ENCODE measurements at regions not wholly inside any gene's neighbourhood (a gene's known extent, or its start where the extent isn't known, plus 50 kb on each side); places are given as distances from the start of the nearest gene placed in this dataset.

DNA sequence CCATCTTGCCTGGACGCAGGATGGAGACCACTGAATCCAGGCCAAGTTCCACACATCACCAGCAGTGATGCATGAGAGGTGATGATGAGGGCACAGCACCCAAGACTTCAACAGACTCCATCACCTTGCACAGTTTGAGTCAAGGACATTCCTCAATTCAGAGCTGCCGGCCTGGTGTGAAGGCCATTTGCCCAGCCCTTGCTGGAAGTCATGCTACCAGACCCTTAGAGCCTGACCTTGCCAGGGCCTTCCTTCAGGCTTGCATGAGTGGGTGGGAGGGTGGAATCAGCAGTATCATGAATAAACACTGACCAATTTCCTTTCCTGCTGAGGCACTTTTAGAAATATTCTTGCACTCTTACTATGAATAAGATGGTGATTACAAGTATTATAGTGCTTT is 130.2 kb upstream of the SSTR4 start:
- Histone ChIP-seq H2AFZ (ENCODE audit: low read depth, low read length, severe bottlenecking) (no peak overlapping the region), H3K27me3 (ENCODE audit: low read length) (no peaks in the 10 kb centered on the region), H3F3A (ENCODE audit: insufficient read depth) (no peaks in the 10 kb centered on the region), H3K27ac (ENCODE audit: low read depth, low read length) (no peak overlapping the region), H3K9me3 (ENCODE audit: insufficient read depth, low read length) (0 out of 2 replicates have a peak, but pooled peaks cover 6% of the 10 kb centered on the region), H3K4me3 (ENCODE audit: insufficient read depth, low read length, poor library complexity, severe bottlenecking) (no peak overlapping the region), H3K79me2 (ENCODE audit: insufficient read depth, low read length) (no peaks in the 10 kb centered on the region), H3K9ac (ENCODE audit: low read length) (no peak overlapping the region), H3K9me2 (replicated peaks; ENCODE audit: insufficient read depth, low read length) (no peaks in the 10 kb centered on the region), H4K20me1 (ENCODE audit: low read depth, low read length) (no peaks in the 10 kb centered on the region), H3K36me3 (ENCODE audit: low read length) (no peaks in the 10 kb centered on the region), H3K4me2 (ENCODE audit: low read depth, low read length, poor library complexity, severe bottlenecking) (no peak overlapping the region)
- TF ChIP-seq EZH2phosphoT487 (conservative IDR thresholded peaks at IDR 0.05; ENCODE audit: low read length): no peak

DNA sequence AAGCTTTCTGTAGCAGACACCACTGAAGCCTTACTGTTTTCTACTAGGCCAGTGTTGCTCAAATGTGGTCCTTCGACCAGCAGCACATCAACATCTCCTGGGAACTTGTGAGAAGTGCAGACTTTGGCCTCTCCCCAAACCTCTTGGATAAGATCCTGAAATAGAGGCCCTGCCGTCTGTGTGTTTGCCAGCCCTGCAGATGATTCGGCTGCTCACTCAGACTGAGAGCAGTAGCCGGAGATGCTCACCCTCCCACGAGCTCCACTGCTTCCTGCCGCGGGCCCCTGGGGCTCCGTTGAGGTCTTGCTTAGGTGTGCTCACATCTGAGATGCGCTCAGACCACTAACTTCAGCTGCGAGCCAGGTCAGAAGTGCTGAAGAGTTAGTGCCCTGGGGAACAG is 129.5 kb upstream of the SSTR4 start:
- TF ChIP-seq, protein P1, sequence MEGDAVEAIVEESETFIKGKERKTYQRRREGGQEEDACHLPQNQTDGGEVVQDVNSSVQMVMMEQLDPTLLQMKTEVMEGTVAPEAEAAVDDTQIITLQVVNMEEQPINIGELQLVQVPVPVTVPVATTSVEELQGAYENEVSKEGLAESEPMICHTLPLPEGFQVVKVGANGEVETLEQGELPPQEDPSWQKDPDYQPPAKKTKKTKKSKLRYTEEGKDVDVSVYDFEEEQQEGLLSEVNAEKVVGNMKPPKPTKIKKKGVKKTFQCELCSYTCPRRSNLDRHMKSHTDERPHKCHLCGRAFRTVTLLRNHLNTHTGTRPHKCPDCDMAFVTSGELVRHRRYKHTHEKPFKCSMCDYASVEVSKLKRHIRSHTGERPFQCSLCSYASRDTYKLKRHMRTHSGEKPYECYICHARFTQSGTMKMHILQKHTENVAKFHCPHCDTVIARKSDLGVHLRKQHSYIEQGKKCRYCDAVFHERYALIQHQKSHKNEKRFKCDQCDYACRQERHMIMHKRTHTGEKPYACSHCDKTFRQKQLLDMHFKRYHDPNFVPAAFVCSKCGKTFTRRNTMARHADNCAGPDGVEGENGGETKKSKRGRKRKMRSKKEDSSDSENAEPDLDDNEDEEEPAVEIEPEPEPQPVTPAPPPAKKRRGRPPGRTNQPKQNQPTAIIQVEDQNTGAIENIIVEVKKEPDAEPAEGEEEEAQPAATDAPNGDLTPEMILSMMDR (IDR thresholded peaks at IDR 0.05; ENCODE audit: insufficient read depth, low read length, poor library complexity, severe bottlenecking): no peak
- no peak for TF ChIP-seq EZH2phosphoT487 (conservative IDR thresholded peaks at IDR 0.05; ENCODE audit: low read length)
- no peak overlapping the region for H3K4me2 ChIP-seq (ENCODE audit: low read depth, low read length, poor library complexity, severe bottlenecking)
- H3K79me2 ChIP-seq (ENCODE audit: insufficient read depth, low read length): no peaks in the 10 kb centered on the region
- H3K4me3 ChIP-seq (ENCODE audit: insufficient read depth, low read length, poor library complexity, severe bottlenecking): no peak overlapping the region
- H3F3A ChIP-seq (ENCODE audit: insufficient read depth): no peaks in the 10 kb centered on the region
- H3K9me2 ChIP-seq (replicated peaks; ENCODE audit: insufficient read depth, low read length): no peaks in the 10 kb centered on the region
- H4K20me1 ChIP-seq (ENCODE audit: low read depth, low read length): no peaks in the 10 kb centered on the region
- H3K27me3 ChIP-seq (ENCODE audit: low read length): no peaks in the 10 kb centered on the region
- H3K9me3 ChIP-seq (ENCODE audit: insufficient read depth, low read length): 0 out of 2 replicates have a peak, but pooled peaks cover 6% of the 10 kb centered on the region
- H3K36me3 ChIP-seq (ENCODE audit: low read length): no peaks in the 10 kb centered on the region
- H3K27ac ChIP-seq (ENCODE audit: low read depth, low read length): no peak overlapping the region
- H2AFZ ChIP-seq (ENCODE audit: low read depth, low read length, severe bottlenecking): no peak overlapping the region
- no peak overlapping the region for H3K9ac ChIP-seq (ENCODE audit: low read length)

DNA sequence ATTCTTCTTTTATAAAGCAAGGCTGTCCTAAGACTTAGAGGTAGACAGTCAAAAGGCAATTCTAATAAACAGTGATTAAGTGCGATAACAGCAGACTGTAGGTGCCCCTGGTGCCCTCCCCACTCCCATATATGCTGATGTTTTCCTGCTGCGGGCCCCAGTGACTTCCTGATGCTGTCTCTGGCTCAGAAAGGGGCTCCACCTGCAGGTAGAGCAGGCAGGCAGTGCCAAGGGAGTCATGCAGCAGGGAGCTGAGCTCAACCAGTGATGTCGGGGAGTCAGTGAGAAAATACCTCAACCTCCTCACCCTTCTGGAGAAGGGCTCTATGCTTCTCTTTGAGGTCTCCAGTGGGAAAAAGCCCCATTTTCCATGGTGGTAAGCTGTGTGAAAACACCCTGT is 126.7 kb upstream of the SSTR4 start:
- Histone ChIP-seq H3K27ac (ENCODE audit: low read depth, low read length) (no peak overlapping the region), H3K4me2 (ENCODE audit: low read depth, low read length, poor library complexity, severe bottlenecking) (no peak overlapping the region), H4K20me1 (ENCODE audit: low read depth, low read length) (no peaks in the 10 kb centered on the region), H3K36me3 (ENCODE audit: low read length) (no peaks in the 10 kb centered on the region), H3K9me2 (replicated peaks; ENCODE audit: insufficient read depth, low read length) (no peaks in the 10 kb centered on the region), H3F3A (ENCODE audit: insufficient read depth) (no peaks in the 10 kb centered on the region), H3K9ac (ENCODE audit: low read length) (no peak overlapping the region), H3K79me2 (ENCODE audit: insufficient read depth, low read length) (no peaks in the 10 kb centered on the region), H3K4me3 (ENCODE audit: insufficient read depth, low read length, poor library complexity, severe bottlenecking) (no peak overlapping the region), H3K27me3 (ENCODE audit: low read length) (no peaks in the 10 kb centered on the region), H3K9me3 (ENCODE audit: insufficient read depth, low read length) (no peaks in the 10 kb centered on the region), H2AFZ (ENCODE audit: low read depth, low read length, severe bottlenecking) (no peak overlapping the region)
- TF ChIP-seq EZH2phosphoT487 (conservative IDR thresholded peaks at IDR 0.05; ENCODE audit: low read length): no peak
- TF ChIP-seq, protein P1 (IDR thresholded peaks at IDR 0.05; ENCODE audit: insufficient read depth, low read length, poor library complexity, severe bottlenecking): no peak

DNA sequence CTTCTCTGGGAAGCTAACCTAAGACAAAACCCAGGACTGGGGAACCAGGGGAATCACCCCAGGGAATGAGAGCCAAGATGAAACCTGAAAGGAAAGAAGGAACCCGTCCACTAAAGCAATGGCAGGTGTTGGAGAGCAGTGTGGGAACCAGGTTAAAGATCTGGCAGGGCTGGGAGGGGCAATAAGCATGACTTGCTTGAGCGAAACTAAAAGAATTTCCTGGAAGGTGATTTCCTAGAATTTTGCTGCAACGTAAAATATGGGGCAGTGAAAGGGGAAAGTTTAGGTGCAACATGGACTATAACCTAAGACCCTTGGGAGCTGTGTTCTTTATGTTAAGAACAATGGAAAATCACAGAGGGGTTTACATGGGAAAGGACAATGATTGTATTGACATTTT is 126.2 kb upstream of the SSTR4 start:
- TF ChIP-seq EZH2phosphoT487 (conservative IDR thresholded peaks at IDR 0.05; ENCODE audit: low read length): no peak
- Histone ChIP-seq H3K9me2 (replicated peaks; ENCODE audit: insufficient read depth, low read length) (no peaks in the 10 kb centered on the region), H3K9me3 (ENCODE audit: insufficient read depth, low read length) (no peaks in the 10 kb centered on the region), H3K9ac (ENCODE audit: low read length) (no peak overlapping the region), H3K27me3 (ENCODE audit: low read length) (no peaks in the 10 kb centered on the region), H4K20me1 (ENCODE audit: low read depth, low read length) (no peaks in the 10 kb centered on the region), H2AFZ (ENCODE audit: low read depth, low read length, severe bottlenecking) (no peak overlapping the region), H3K36me3 (ENCODE audit: low read length) (no peaks in the 10 kb centered on the region), H3K79me2 (ENCODE audit: insufficient read depth, low read length) (no peaks in the 10 kb centered on the region), H3F3A (ENCODE audit: insufficient read depth) (no peaks in the 10 kb centered on the region), H3K27ac (ENCODE audit: low read depth, low read length) (no peak overlapping the region), H3K4me2 (ENCODE audit: low read depth, low read length, poor library complexity, severe bottlenecking) (no peak overlapping the region), H3K4me3 (ENCODE audit: insufficient read depth, low read length, poor library complexity, severe bottlenecking) (no peak overlapping the region)

All from SU-DHL-6 (cell line).